Loucy (cell line): ENCODE measurements at regions not wholly inside any gene's neighbourhood (a gene's known extent, or its start where the extent isn't known, plus 50 kb on each side); places are given as distances from the start of the nearest gene placed in this dataset.

Experiments
- H2AFZ ChIP-seq: fragments of 200-600 bp; sonication (generic); 2 replicates; pipeline ENCODE4 v1.6.0; 2016; ENCODE audit warnings: antibody characterized with exemption, mild to moderate bottlenecking, low read length, moderate library complexity
- H3F3A ChIP-seq: fragments of 200-600 bp; 2 replicates; pipeline ENCODE4 v1.6.0; 2016; ENCODE audit warnings: antibody characterized with exemption, low read depth, mild to moderate bottlenecking
- H3K27me3 ChIP-seq: fragments of 200-600 bp; sonication (generic); 2 replicates; pipeline ENCODE4 v1.6.1; 2014; ENCODE audit warnings: low read length, mild to moderate bottlenecking; ENCODE audit not compliant: insufficient read depth, poor library complexity, severe bottlenecking
- H3K36me3 ChIP-seq: fragments of 200-600 bp; sonication (generic); 2 replicates; pipeline ENCODE4 v1.6.1; 2016; ENCODE audit warnings: low read length; ENCODE audit not compliant: insufficient read depth
- H3K4me1 ChIP-seq: fragments of 200-600 bp; sonication (generic); 2 replicates; pipeline ENCODE4 v1.5.1; 2014; ENCODE audit warnings: low read length, mild to moderate bottlenecking; ENCODE audit not compliant: insufficient read depth, poor library complexity, severe bottlenecking
- H3K4me2 ChIP-seq: fragments of 200-600 bp; sonication (generic); 2 replicates; pipeline ENCODE4 v1.6.0; 2014; ENCODE audit warnings: antibody characterized with exemption, low read length, low read depth, mild to moderate bottlenecking; ENCODE audit not compliant: poor library complexity, severe bottlenecking
- H3K4me3 ChIP-seq: fragments of 200-600 bp; sonication (generic); 2 replicates; pipeline ENCODE4 v1.5.1; 2014; ENCODE audit warnings: low read length, mild to moderate bottlenecking, mixed read lengths; ENCODE audit not compliant: poor library complexity, severe bottlenecking
- H3K79me2 ChIP-seq: fragments of 200-600 bp; sonication (generic); 2 replicates; pipeline ENCODE4 v1.6.1; 2014; ENCODE audit warnings: low read length; ENCODE audit not compliant: insufficient read depth
- H3K9ac ChIP-seq: fragments of 200-600 bp; sonication (generic); 2 replicates; pipeline ENCODE4 v1.6.0; 2014; ENCODE audit warnings: mild to moderate bottlenecking, low read depth, low read length, moderate library complexity; ENCODE audit not compliant: poor library complexity, severe bottlenecking
- H3K9me2 ChIP-seq: fragments of 200-600 bp; sonication (generic); replicated peaks from 2 replicates; pipeline ENCODE4 v1.6.1; 2016; ENCODE audit warnings: low read depth, low read length, mixed read lengths
- H3K9me3 ChIP-seq: fragments of 200-600 bp; sonication (generic); 2 replicates; pipeline ENCODE4 v1.6.1; 2014; ENCODE audit warnings: mild to moderate bottlenecking, antibody characterized with exemption, low read length, low read depth; ENCODE audit not compliant: insufficient read depth
- H4K20me1 ChIP-seq: fragments of 200-600 bp; sonication (generic); 2 replicates; pipeline ENCODE4 v1.6.0; 2014; ENCODE audit warnings: antibody characterized with exemption, low read length, mild to moderate bottlenecking; ENCODE audit not compliant: insufficient read depth, poor library complexity, severe bottlenecking
- CTCF ChIP-seq: fragments of 200-600 bp; sonication (generic); conservative IDR thresholded peaks from 2 replicates; pipeline ENCODE4 v1.5.1; 2014; ENCODE audit warnings: mild to moderate bottlenecking, antibody characterized with exemption, low read length
- EZH2phosphoT487 ChIP-seq: fragments of 200-600 bp; IDR thresholded peaks from 2 replicates; pipeline ENCODE4 v1.6.1; 2018; ENCODE audit warnings: antibody characterized with exemption, mild to moderate bottlenecking, moderate library complexity, borderline replicate concordance

- no peaks in the 10 kb centered on the region for H4K20me1 ChIP-seq
- H3F3A ChIP-seq = no peaks in the 10 kb centered on the region
- no peaks in the 10 kb centered on the region for H3K9me2 ChIP-seq
- H3K36me3 ChIP-seq = no peaks in the 10 kb centered on the region
- no peak overlapping the region for H2AFZ ChIP-seq
- H3K79me2 ChIP-seq = no peaks in the 10 kb centered on the region
- H3K9me3 ChIP-seq = peaks cover 16% of the 10 kb centered on the region; the same call in 1 of the 2 replicates
- no peak overlapping the region for H3K4me3 ChIP-seq
- no peak for TF ChIP-seq EZH2phosphoT487
- no peak for TF ChIP-seq CTCF
- peaks cover 11% of the 10 kb centered on the region for H3K4me1 ChIP-seq
- peak overlapping the region; percentile 25 for H3K4me2 ChIP-seq
- no peak overlapping the region for H3K9ac ChIP-seq
- no peaks in the 10 kb centered on the region for H3K27me3 ChIP-seq
These were observed 69.8 kb upstream of the AGR3 start for GRCh38 chr7:16951483-16952080.

DNA sequence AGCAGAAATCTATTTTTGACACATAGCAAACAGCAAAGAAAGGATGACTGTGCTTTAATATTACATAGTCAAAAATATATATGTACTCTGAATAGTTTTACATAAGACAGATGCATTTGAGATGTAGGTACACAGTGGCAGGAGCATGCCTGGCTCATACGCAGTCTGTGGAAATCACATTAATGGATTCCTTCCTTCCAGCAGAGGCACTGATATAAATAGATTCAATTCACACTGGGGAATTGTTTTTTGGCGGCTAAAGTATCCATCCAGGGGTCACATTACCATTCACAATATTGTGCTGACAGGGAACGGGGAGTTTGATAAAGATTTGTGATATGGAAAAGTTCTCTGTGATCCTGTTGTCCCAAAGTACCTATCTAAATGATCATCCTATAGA lies 72.5 kb upstream of the AGR3 start:
- Histone ChIP-seq H4K20me1 (no peaks in the 10 kb centered on the region), H3K4me3 (no peak overlapping the region), H3K4me2 (no peak overlapping the region), H2AFZ (no peak overlapping the region), H3K36me3 (no peaks in the 10 kb centered on the region), H3K9ac (no peak overlapping the region), H3K9me3 (no peaks in the 10 kb centered on the region), H3K9me2 (no peaks in the 10 kb centered on the region), H3K27me3 (no peaks in the 10 kb centered on the region), H3K4me1 (peaks cover 11% of the 10 kb centered on the region), H3K79me2 (no peaks in the 10 kb centered on the region), H3F3A (no peaks in the 10 kb centered on the region)
- TF ChIP-seq EZH2phosphoT487 = no peak
- TF ChIP-seq CTCF = no peak

DNA sequence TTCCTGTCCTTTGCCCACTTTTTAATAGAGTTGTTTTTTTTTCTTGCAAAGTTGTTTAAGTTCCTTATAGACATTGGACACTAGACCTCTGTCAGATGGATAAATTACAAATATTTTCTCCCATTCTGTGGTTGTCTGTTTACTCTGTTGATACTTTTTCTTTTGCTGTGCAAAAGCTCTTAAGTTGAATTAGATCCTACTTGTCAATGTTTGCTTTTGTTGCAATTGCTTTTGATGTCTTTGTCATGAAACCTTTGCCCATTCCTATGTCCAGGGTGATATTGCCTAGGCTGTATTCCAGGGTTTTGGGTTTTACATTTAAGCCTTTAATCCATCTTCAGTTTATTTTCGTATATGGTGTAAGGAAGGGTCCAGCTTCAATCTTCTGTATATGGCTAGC lies 76.9 kb upstream of the AGR3 start:
- H3K4me1 ChIP-seq = peaks cover 20% of the 10 kb centered on the region
- TF ChIP-seq CTCF = no peak
- TF ChIP-seq EZH2phosphoT487 = no peak
- no peak overlapping the region for H3K4me2 ChIP-seq
- H3K36me3 ChIP-seq = no peaks in the 10 kb centered on the region
- no peaks in the 10 kb centered on the region for H3K9me2 ChIP-seq
- H2AFZ ChIP-seq = no peak overlapping the region
- H3K9me3 ChIP-seq = no peaks in the 10 kb centered on the region
- H3K9ac ChIP-seq = no peak overlapping the region
- H3K79me2 ChIP-seq = no peaks in the 10 kb centered on the region
- no peaks in the 10 kb centered on the region for H3K27me3 ChIP-seq
- H3F3A ChIP-seq = no peaks in the 10 kb centered on the region
- H4K20me1 ChIP-seq = no peaks in the 10 kb centered on the region
- H3K4me3 ChIP-seq = no peak overlapping the region
